Endothelial cell of umbilical vein (primary cell): ENCODE measurements at regions not wholly inside any gene's neighbourhood (a gene's known extent, or its start where the extent isn't known, plus 50 kb on each side); places are given as distances from the start of the nearest gene placed in this dataset.

Experiments
- BruUV-seq: library from RNA; stranded (reverse); fragments of 400-500 nt; replicated peaks from 2 replicates; lab custom pipeline; 2021; lab: Mats Ljungman, UMichigan
- CTCF ChIA-PET: fragments of 300-600, 350-600 bp; sonication (Branson Sonifier 250); formaldehyde crosslinking; loops from one replicate; lab custom pipeline; 2021; ENCODE audit warnings: antibody characterized with exemption, inconsistent platforms; lab: Charles Lee
- POLR2A ChIA-PET: fragments of 300-600, 350-600 bp; sonication (Branson Sonifier 250); formaldehyde crosslinking; loops from one replicate; lab custom pipeline; 2021; ENCODE audit warnings: antibody characterized with exemption, inconsistent platforms; lab: Charles Lee
- DNase-seq: peaks from one replicate; pipeline ENCODE4 v3.0.0-alpha.2; 2011; ENCODE audit warnings: low read depth, low spot score
- FAIRE-seq: peaks from 2 replicates; lab custom pipeline; 2011; peaks lifted over from hg19 to GRCh38; lab: Jason Lieb, UNC
- H2AFZ ChIP-seq: 2 replicates; pipeline ENCODE4 v1.6.0; 2012; ENCODE audit warnings: low read depth, low read length, control low read depth, inconsistent platforms
- H3K27ac ChIP-seq: 2 replicates; pipeline ENCODE4 v1.5.1; 2011; ENCODE audit warnings: low read depth, mild to moderate bottlenecking, control low read depth, low read length, moderate library complexity; ENCODE audit not compliant: insufficient read depth
- H3K27me3 ChIP-seq, 2 experiments: 2 replicates each; pipeline versions ENCODE4 v1.6.0 to v1.6.1; 2011; ENCODE audit warnings: low read length in 2 of 2, mixed read lengths in 1 of 2; ENCODE audit not compliant: control insufficient read depth in 2 of 2, insufficient read depth in 2 of 2
- H3K36me3 ChIP-seq, 2 experiments: 2 replicates in 1 of 2; 3 replicates in 1 of 2; pipeline ENCODE4 v1.5.1; 2011; ENCODE audit warnings: low read length in 2 of 2, mild to moderate bottlenecking in 1 of 2, moderate library complexity in 1 of 2; ENCODE audit not compliant: control insufficient read depth in 2 of 2, insufficient read depth in 2 of 2; ENCODE audit errors: extremely low read depth in 1 of 2
- H3K4me1 ChIP-seq: 3 replicates; pipeline ENCODE4 v1.5.1; 2011; ENCODE audit warnings: mild to moderate bottlenecking, low read length; ENCODE audit not compliant: control insufficient read depth, insufficient read depth; ENCODE audit errors: extremely low read depth
- H3K4me2 ChIP-seq: 2 replicates; pipeline ENCODE4 v1.6.1; 2011; ENCODE audit warnings: low read length, control low read depth, mixed read lengths; ENCODE audit not compliant: insufficient read depth
- H3K4me3 ChIP-seq, 3 experiments: fragments of 200-600 bp in 1 of 3; sonication (generic), shearing (Covaris generic) in 1 of 3; replicated peaks in 1 of 3; 2 replicates each; pipeline ENCODE4 v1.5.1; 2011 to 2016; ENCODE audit warnings: control low read depth in 3 of 3, low read length in 3 of 3, mild to moderate bottlenecking in 2 of 3, inconsistent platforms in 1 of 3, low read depth in 1 of 3, moderate library complexity in 1 of 3; ENCODE audit not compliant: insufficient read depth in 1 of 3
- H3K79me2 ChIP-seq: 2 replicates; pipeline ENCODE4 v1.6.0; 2012; ENCODE audit warnings: low read length, inconsistent platforms; ENCODE audit not compliant: control insufficient read depth, insufficient read depth
- H3K9ac ChIP-seq: replicated peaks from 2 replicates; pipeline ENCODE3; 2011; ENCODE audit warnings: low read length, control low read depth; ENCODE audit not compliant: insufficient read depth; ENCODE audit errors: extremely low read depth
- H3K9me1 ChIP-seq: replicated peaks from 3 replicates; pipeline ENCODE4 v1.6.0; 2011; ENCODE audit warnings: mild to moderate bottlenecking, low read length; ENCODE audit not compliant: control insufficient read depth, insufficient read depth; ENCODE audit errors: extremely low read depth
- H3K9me3 ChIP-seq: replicated peaks from 2 replicates; pipeline ENCODE4 v1.5.1; 2012; ENCODE audit warnings: low read length, inconsistent platforms; ENCODE audit not compliant: control insufficient read depth, insufficient read depth
- H4K20me1 ChIP-seq: replicated peaks from 2 replicates; pipeline ENCODE3; 2011; ENCODE audit warnings: mild to moderate bottlenecking, low read length; ENCODE audit not compliant: control insufficient read depth, insufficient read depth; ENCODE audit errors: extremely low read depth
- EZH2 ChIP-seq: IDR thresholded peaks from 2 replicates; pipeline ENCODE4 v1.6.1; 2012; ENCODE audit warnings: borderline replicate concordance, low read depth, mild to moderate bottlenecking, moderate library complexity, low read length, inconsistent platforms; ENCODE audit not compliant: severe bottlenecking
- FOS ChIP-seq: IDR thresholded peaks from 2 replicates; pipeline ENCODE4 v1.6.1; 2011; ENCODE audit warnings: mild to moderate bottlenecking, low read length, moderate library complexity, borderline replicate concordance; ENCODE audit not compliant: insufficient read depth
- GATA2 ChIP-seq: IDR thresholded peaks from 2 replicates; pipeline ENCODE4 v1.7.0; 2011; ENCODE audit warnings: low read depth, mild to moderate bottlenecking, moderate library complexity, mixed read lengths, low read length; ENCODE audit not compliant: insufficient read length, insufficient read depth
- JUN ChIP-seq: IDR thresholded peaks from 2 replicates; pipeline ENCODE4 v1.6.1; 2011; ENCODE audit warnings: borderline replicate concordance, low read depth; ENCODE audit not compliant: insufficient read length, insufficient read depth
- MYC ChIP-seq: IDR thresholded peaks from one replicate; pipeline ENCODE4 v1.6.1; 2011; ENCODE audit warnings: mild to moderate bottlenecking, low read depth, low read length
- POLR2A ChIP-seq: IDR thresholded peaks from 2 replicates; pipeline ENCODE4 v1.6.1; 2012; ENCODE audit warnings: low read depth, mild to moderate bottlenecking, control low read depth, low read length
- POLR2AphosphoS5 ChIP-seq: IDR thresholded peaks from 2 replicates; pipeline ENCODE4 v1.6.1; 2012; ENCODE audit warnings: low read depth, mild to moderate bottlenecking, control low read depth, low read length, moderate library complexity; ENCODE audit not compliant: insufficient read depth
- dilution Hi-C: fragments of 300-500 bp; cut with MboI; formaldehyde crosslinking; loops from one replicate; pipeline ENCODE4 v1.15.0; 2019; ENCODE audit warnings: low sequenced_read_pairs; ENCODE audit not compliant: extremely low pct_ligation_motif_present
- intact Hi-C: fragments of 100-400 bp; cut with micrococcal nuclease; formaldehyde crosslinking; loops from one replicate; pipeline ENCODE4 v1.10.0; 2022
- TF ChIP-seq, protein P1 (sequence below): IDR thresholded peaks from 2 replicates; pipeline ENCODE4 v1.6.1; 2011; ENCODE audit not compliant: insufficient read depth, insufficient read length
- TF ChIP-seq, protein P2 (sequence below), 2 donors: IDR thresholded peaks; 1 replicate in 1 of 2; 2 replicates in 1 of 2; pipeline ENCODE4 v1.5.1; 2011; ENCODE audit warnings: low read length in 2 of 2, mild to moderate bottlenecking in 2 of 2, moderate library complexity in 2 of 2, control low read depth in 1 of 2, inconsistent platforms in 1 of 2, low read depth in 1 of 2; ENCODE audit not compliant: insufficient read depth in 1 of 2; ENCODE audit errors: extremely low read depth in 1 of 2

DNA sequence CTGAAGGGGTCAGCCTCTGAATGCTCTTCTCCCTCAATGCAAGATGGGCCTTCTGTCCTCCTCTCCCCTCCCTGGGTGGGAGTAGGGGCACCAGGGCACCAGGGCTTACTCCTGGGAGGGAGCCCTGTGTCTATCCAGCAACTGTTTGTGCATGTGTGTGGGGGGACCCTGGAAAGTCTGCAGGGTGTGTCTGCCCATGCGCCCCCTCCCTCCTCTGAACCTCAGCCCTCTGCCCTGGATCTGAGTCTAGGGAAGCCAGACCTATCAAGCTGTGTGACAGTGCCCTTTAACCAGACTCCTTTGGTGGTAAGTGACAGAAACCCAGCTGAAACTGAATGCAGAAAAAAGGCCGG is 213.3 kb upstream of the ZNF536 start:
- H3K4me2 ChIP-seq = no peak overlapping the region
- DNase-seq (no peak), FAIRE-seq (no peak)
- no peaks in the 10 kb centered on the region for H3K79me2 ChIP-seq
- H2AFZ ChIP-seq = no peak overlapping the region
- no peaks in the 10 kb centered on the region for H4K20me1 ChIP-seq
- TF ChIP-seq JUN = no peak
- TF ChIP-seq, protein P1, sequence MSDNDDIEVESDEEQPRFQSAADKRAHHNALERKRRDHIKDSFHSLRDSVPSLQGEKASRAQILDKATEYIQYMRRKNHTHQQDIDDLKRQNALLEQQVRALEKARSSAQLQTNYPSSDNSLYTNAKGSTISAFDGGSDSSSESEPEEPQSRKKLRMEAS = no peak
- BruUV-seq = no TSS peak
- H3K9me3 ChIP-seq = no peaks in the 10 kb centered on the region
- CTCF ChIA-PET = no interaction called here
- intact Hi-C loops (no loop called here), dilution Hi-C loops (no loop called here)
- POLR2A ChIA-PET = no interaction called here
- no peaks in the 10 kb centered on the region for H3K4me1 ChIP-seq
- H3K9me1 ChIP-seq = no peaks in the 10 kb centered on the region
- H3K27ac ChIP-seq = no peak overlapping the region
- no peak overlapping the region for H3K9ac ChIP-seq
- H3K27me3 ChIP-seq = no peaks in the 10 kb centered on the region
- no peak overlapping the region for H3K4me3 ChIP-seq
- no peaks in the 10 kb centered on the region for H3K36me3 ChIP-seq

DNA sequence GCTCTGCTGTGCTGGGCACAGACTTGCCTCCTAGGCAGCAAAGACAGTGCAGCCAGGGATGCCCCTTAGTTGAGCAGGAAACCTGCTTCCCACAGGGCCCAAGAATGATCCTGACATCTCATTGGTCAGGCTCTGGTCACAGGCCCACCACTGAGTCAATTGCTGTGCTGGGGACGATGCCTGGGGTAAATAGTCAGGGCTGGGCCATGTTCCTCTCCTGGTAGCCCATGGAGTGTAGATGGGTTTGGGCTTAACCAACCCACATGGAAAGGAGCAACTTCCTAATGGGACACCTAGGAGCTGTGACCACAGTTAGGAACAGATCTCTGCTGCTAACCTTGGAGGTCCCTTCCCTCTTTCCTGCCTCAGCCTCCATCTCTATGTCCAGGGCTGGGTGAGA is 212.5 kb upstream of the ZNF536 start:
- ChIA-PET POLR2A (no interaction called here), CTCF (no interaction called here)
- FAIRE-seq = no peak
- no peaks in the 10 kb centered on the region for H3K36me3 ChIP-seq
- no peak overlapping the region for H3K27ac ChIP-seq
- H3K9me3 ChIP-seq = no peaks in the 10 kb centered on the region
- no peaks in the 10 kb centered on the region for H4K20me1 ChIP-seq
- dilution Hi-C loops = no loop called here
- no peak overlapping the region for H2AFZ ChIP-seq
- TF ChIP-seq GATA2 (no peak), POLR2AphosphoS5 (no peak), POLR2A (no peak), MYC (no peak), JUN (no peak), EZH2 (no peak), FOS (no peak)
- TF ChIP-seq, protein P2, sequence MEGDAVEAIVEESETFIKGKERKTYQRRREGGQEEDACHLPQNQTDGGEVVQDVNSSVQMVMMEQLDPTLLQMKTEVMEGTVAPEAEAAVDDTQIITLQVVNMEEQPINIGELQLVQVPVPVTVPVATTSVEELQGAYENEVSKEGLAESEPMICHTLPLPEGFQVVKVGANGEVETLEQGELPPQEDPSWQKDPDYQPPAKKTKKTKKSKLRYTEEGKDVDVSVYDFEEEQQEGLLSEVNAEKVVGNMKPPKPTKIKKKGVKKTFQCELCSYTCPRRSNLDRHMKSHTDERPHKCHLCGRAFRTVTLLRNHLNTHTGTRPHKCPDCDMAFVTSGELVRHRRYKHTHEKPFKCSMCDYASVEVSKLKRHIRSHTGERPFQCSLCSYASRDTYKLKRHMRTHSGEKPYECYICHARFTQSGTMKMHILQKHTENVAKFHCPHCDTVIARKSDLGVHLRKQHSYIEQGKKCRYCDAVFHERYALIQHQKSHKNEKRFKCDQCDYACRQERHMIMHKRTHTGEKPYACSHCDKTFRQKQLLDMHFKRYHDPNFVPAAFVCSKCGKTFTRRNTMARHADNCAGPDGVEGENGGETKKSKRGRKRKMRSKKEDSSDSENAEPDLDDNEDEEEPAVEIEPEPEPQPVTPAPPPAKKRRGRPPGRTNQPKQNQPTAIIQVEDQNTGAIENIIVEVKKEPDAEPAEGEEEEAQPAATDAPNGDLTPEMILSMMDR (IDR thresholded peaks at IDR 0.05; ENCODE audit: extremely low read depth in 1 of 2, insufficient read depth in 1 of 2, low read depth in 1 of 2, low read length in 2 of 2) = no peak
- TF ChIP-seq, protein P1 = no peak
- H3K4me1 ChIP-seq = no peaks in the 10 kb centered on the region
- no peaks in the 10 kb centered on the region for H3K9me1 ChIP-seq
- no peak overlapping the region for H3K4me3 ChIP-seq
- BruUV-seq = no TSS peak
- intact Hi-C loops = no loop called here
- no peak overlapping the region for H3K9ac ChIP-seq
- no peak overlapping the region for H3K4me2 ChIP-seq
- DNase-seq = no peak
- H3K27me3 ChIP-seq = no peaks in the 10 kb centered on the region
- H3K79me2 ChIP-seq = no peaks in the 10 kb centered on the region
